Keratinocyte (primary cell): ENCODE measurements at regions not wholly inside any gene's neighbourhood (a gene's known extent, or its start where the extent isn't known, plus 50 kb on each side); places are given as distances from the start of the nearest gene placed in this dataset.

ENCODE experiments used
- DNase-seq: peaks from one replicate; pipeline ENCODE4 v3.0.0-alpha.2; 2011; ENCODE audit warnings: low read depth, missing footprints, low spot score
- FAIRE-seq: peaks from 2 replicates; lab custom pipeline; 2011; peaks lifted over from hg19 to GRCh38; lab: Jason Lieb, UNC
- H2AFZ ChIP-seq: 2 replicates; pipeline ENCODE4 v1.6.0; 2012; ENCODE audit warnings: low read length, control low read depth, inconsistent platforms; ENCODE audit not compliant: control insufficient read depth
- H3K27ac ChIP-seq: 2 replicates; pipeline ENCODE4 v1.5.1; 2011; ENCODE audit warnings: low read length; ENCODE audit not compliant: control insufficient read depth, insufficient read depth
- H3K27me3 ChIP-seq: 3 replicates; pipeline ENCODE4 v1.6.0; 2011; ENCODE audit warnings: low read length; ENCODE audit not compliant: control insufficient read depth, insufficient read depth; ENCODE audit errors: extremely low read depth
- H3K36me3 ChIP-seq, 2 experiments: 2 replicates in 1 of 2; 3 replicates in 1 of 2; pipeline ENCODE4 v1.5.1; 2011; ENCODE audit warnings: low read length in 2 of 2, mild to moderate bottlenecking in 1 of 2; ENCODE audit not compliant: control insufficient read depth in 2 of 2, insufficient read depth in 2 of 2; ENCODE audit errors: extremely low read depth in 1 of 2
- H3K4me1 ChIP-seq: 3 replicates; pipeline ENCODE4 v1.5.1; 2011; ENCODE audit warnings: low read length; ENCODE audit not compliant: control insufficient read depth, insufficient read depth; ENCODE audit errors: extremely low read depth
- H3K4me2 ChIP-seq: 3 replicates; pipeline ENCODE4 v1.6.0; 2011; ENCODE audit warnings: low read depth, low read length; ENCODE audit not compliant: control insufficient read depth, insufficient read depth; ENCODE audit errors: extremely low read depth
- H3K4me3 ChIP-seq, 3 experiments: fragments of 200-600 bp in 1 of 3; sonication (generic) in 1 of 3; 2 replicates in 2 of 3; 3 replicates in 1 of 3; pipeline ENCODE4 v1.5.1; 2011 to 2016; ENCODE audit warnings: low read length in 3 of 3, mild to moderate bottlenecking in 3 of 3, control low read depth in 2 of 3, inconsistent platforms in 1 of 3, low read depth in 1 of 3, mixed read lengths in 1 of 3, mixed run types in 1 of 3, moderate library complexity in 1 of 3; ENCODE audit not compliant: control insufficient read depth in 2 of 3, insufficient read depth in 2 of 3; ENCODE audit errors: extremely low read depth in 1 of 3
- H3K79me2 ChIP-seq: 2 replicates; pipeline ENCODE4 v1.6.0; 2012; ENCODE audit warnings: low read length; ENCODE audit not compliant: control insufficient read depth, insufficient read depth
- H3K9ac ChIP-seq: 3 replicates; pipeline ENCODE4 v1.6.0; 2011; ENCODE audit warnings: low read length; ENCODE audit not compliant: control insufficient read depth, insufficient read depth; ENCODE audit errors: extremely low read depth
- H3K9me1 ChIP-seq: 3 replicates; pipeline ENCODE4 v1.6.0; 2011; ENCODE audit warnings: low read length; ENCODE audit not compliant: control insufficient read depth, insufficient read depth; ENCODE audit errors: extremely low read depth
- H3K9me3 ChIP-seq: 2 replicates; pipeline ENCODE4 v1.5.1; 2012; ENCODE audit warnings: low read depth, low read length; ENCODE audit not compliant: control insufficient read depth
- H4K20me1 ChIP-seq: 3 replicates; pipeline ENCODE4 v1.6.0; 2011; ENCODE audit warnings: low read length; ENCODE audit not compliant: control insufficient read depth, insufficient read depth; ENCODE audit errors: extremely low read depth
- EZH2 ChIP-seq: IDR thresholded peaks from one replicate; pipeline ENCODE4 v1.6.1; 2012; ENCODE audit warnings: inconsistent platforms, mild to moderate bottlenecking, low read length, moderate library complexity
- dilution Hi-C: fragments of 300-500 bp; cut with MboI; formaldehyde crosslinking; loops from one replicate; pipeline ENCODE4 v1.7.0; 2020; ENCODE audit warnings: low sequenced_read_pairs; ENCODE audit not compliant: extremely low pct_ligation_motif_present
- TF ChIP-seq, protein P1 (sequence below), 3 experiments: IDR thresholded peaks in 1 of 3; conservative IDR thresholded peaks in 1 of 3; optimal IDR thresholded peaks in 1 of 3; 2 replicates in 2 of 3; 3 replicates in 1 of 3; pipeline versions ENCODE3 to v1.5.1; 2011; ENCODE audit warnings: low read length in 3 of 3, mild to moderate bottlenecking in 3 of 3, moderate library complexity in 2 of 3, control low read depth in 1 of 3, inconsistent platforms in 1 of 3; ENCODE audit not compliant: insufficient read depth in 2 of 3; ENCODE audit errors: extremely low read depth in 1 of 3

GRCh38 chr4:126682250-126682649, 950.5 kb upstream of the INTU start:
- Histone ChIP-seq H3K4me2 (no peak overlapping the region), H3K36me3 (no peaks in the 10 kb centered on the region), H3K79me2 (no peaks in the 10 kb centered on the region), H3K27me3 (no peaks in the 10 kb centered on the region), H4K20me1 (no peaks in the 10 kb centered on the region), H3K27ac (no peak overlapping the region), H3K4me1 (no peaks in the 10 kb centered on the region), H2AFZ (no peak overlapping the region), H3K9me1 (no peaks in the 10 kb centered on the region), H3K4me3 (no peak overlapping the region), H3K9ac (no peak overlapping the region), H3K9me3 (no peaks in the 10 kb centered on the region)
- dilution Hi-C loops = no loop called here
- TF ChIP-seq EZH2 = no peak
- TF ChIP-seq, protein P1, sequence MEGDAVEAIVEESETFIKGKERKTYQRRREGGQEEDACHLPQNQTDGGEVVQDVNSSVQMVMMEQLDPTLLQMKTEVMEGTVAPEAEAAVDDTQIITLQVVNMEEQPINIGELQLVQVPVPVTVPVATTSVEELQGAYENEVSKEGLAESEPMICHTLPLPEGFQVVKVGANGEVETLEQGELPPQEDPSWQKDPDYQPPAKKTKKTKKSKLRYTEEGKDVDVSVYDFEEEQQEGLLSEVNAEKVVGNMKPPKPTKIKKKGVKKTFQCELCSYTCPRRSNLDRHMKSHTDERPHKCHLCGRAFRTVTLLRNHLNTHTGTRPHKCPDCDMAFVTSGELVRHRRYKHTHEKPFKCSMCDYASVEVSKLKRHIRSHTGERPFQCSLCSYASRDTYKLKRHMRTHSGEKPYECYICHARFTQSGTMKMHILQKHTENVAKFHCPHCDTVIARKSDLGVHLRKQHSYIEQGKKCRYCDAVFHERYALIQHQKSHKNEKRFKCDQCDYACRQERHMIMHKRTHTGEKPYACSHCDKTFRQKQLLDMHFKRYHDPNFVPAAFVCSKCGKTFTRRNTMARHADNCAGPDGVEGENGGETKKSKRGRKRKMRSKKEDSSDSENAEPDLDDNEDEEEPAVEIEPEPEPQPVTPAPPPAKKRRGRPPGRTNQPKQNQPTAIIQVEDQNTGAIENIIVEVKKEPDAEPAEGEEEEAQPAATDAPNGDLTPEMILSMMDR (optimal IDR thresholded peaks at IDR 0.05 in 1 of 3, IDR thresholded peaks at IDR 0.05 in 1 of 3, conservative IDR thresholded peaks at IDR 0.05 in 1 of 3; ENCODE audit: extremely low read depth in 1 of 3, insufficient read depth in 2 of 3, low read length in 3 of 3) = no peak
- DNase-seq (no peak), FAIRE-seq (no peak)

- H2AFZ ChIP-seq = no peak overlapping the region
- no peaks in the 10 kb centered on the region for H3K4me1 ChIP-seq
- no peaks in the 10 kb centered on the region for H3K79me2 ChIP-seq
- H3K36me3 ChIP-seq = no peaks in the 10 kb centered on the region
- H4K20me1 ChIP-seq = no peaks in the 10 kb centered on the region
- dilution Hi-C loops = no loop called here
- no peak overlapping the region for H3K4me3 ChIP-seq
- FAIRE-seq = no peak
- DNase-seq = no peak
- H3K9me3 ChIP-seq = no peaks in the 10 kb centered on the region
- no peaks in the 10 kb centered on the region for H3K27me3 ChIP-seq
- no peak overlapping the region for H3K27ac ChIP-seq
- H3K9me1 ChIP-seq = no peaks in the 10 kb centered on the region
- H3K4me2 ChIP-seq = no peak overlapping the region
- H3K9ac ChIP-seq = no peak overlapping the region
- TF ChIP-seq, protein P1 (optimal IDR thresholded peaks at IDR 0.05 in 1 of 3, IDR thresholded peaks at IDR 0.05 in 1 of 3, conservative IDR thresholded peaks at IDR 0.05 in 1 of 3; ENCODE audit: extremely low read depth in 1 of 3, insufficient read depth in 2 of 3, low read length in 3 of 3) = no peak
- no peak for TF ChIP-seq EZH2
Measured at GRCh38 chr4:126686491-126686890, 946.3 kb upstream of the INTU start.
